Coronary artery (tissue), 2 donors: ENCODE measurements at regions not wholly inside any gene's neighbourhood (a gene's known extent, or its start where the extent isn't known, plus 50 kb on each side); places are given as distances from the start of the nearest gene placed in this dataset.

Experiments used
- DNase-seq: peaks from one replicate; pipeline ENCODE4 v3.0.0-alpha.2; 2017; ENCODE audit warnings: low spot score
- H3K27ac ChIP-seq, 2 donors: fragments of 200-600 bp; sonication (generic); one replicate each; pipeline ENCODE4 v1.5.1; 2016 to 2019
- H3K4me3 ChIP-seq: fragments of 200-600 bp; sonication (generic); 2 replicates; pipeline ENCODE4 v1.5.1; 2016; ENCODE audit warnings: mild to moderate bottlenecking, moderate library complexity
- TF ChIP-seq, protein P1 (sequence below): fragments of 200-600 bp; sonication (generic); IDR thresholded peaks from one replicate; pipeline ENCODE4 v1.5.1; 2019; ENCODE audit warnings: antibody characterized with exemption

DNA sequence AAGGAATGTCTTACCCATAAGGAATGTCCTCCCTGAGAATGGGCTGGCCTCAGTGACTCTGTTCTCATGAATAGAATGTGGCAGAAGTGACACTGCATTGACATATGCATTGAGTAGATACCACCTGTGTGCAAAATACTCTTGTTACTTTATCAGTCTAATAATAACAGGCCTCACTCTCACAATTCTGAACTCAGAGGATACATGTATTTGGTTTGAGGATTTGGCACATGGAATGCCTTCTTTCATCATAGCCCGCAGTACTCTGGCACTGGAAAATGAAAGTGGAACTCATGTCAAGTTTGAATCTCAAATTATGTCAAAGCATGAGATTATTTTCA lies 52.9 kb upstream of the PLCB4 start:
- DNase-seq: no peak
- H3K27ac ChIP-seq: no peak overlapping the region
- TF ChIP-seq, protein P1, sequence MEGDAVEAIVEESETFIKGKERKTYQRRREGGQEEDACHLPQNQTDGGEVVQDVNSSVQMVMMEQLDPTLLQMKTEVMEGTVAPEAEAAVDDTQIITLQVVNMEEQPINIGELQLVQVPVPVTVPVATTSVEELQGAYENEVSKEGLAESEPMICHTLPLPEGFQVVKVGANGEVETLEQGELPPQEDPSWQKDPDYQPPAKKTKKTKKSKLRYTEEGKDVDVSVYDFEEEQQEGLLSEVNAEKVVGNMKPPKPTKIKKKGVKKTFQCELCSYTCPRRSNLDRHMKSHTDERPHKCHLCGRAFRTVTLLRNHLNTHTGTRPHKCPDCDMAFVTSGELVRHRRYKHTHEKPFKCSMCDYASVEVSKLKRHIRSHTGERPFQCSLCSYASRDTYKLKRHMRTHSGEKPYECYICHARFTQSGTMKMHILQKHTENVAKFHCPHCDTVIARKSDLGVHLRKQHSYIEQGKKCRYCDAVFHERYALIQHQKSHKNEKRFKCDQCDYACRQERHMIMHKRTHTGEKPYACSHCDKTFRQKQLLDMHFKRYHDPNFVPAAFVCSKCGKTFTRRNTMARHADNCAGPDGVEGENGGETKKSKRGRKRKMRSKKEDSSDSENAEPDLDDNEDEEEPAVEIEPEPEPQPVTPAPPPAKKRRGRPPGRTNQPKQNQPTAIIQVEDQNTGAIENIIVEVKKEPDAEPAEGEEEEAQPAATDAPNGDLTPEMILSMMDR: no peak
- no peak overlapping the region for H3K4me3 ChIP-seq

DNA sequence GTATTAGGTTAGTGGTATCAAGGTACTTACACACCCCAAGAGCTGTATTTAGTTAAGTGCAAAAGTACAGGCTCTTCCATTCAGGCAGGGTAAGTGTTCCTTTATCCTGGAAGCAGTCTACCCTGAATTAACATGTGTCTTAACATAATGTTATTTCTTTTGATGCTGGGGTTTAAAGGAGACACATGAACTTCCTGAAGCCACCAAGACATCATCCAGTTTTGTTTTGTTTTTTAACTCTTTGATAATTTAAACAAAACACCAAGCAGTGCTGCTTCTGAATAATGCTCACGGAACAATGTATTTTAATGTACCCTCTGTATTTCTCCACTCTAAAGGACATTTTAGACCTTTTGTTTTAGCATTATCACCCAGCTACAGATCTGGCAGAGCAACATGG lies 50.5 kb upstream of the PLCB4 start:
- Histone ChIP-seq H3K4me3 (no peak overlapping the region), H3K27ac (no peak overlapping the region)
- DNase-seq: no peak
- TF ChIP-seq, protein P1: no peak
